Activated CD8-positive, alpha-beta T cell treated with anti-CD3 and anti-CD28 coated beads for 36 hours (primary cell): ENCODE measurements at regions not wholly inside any gene's neighbourhood (a gene's known extent, or its start where the extent isn't known, plus 50 kb on each side); places are given as distances from the start of the nearest gene placed in this dataset.

ENCODE experiments used
- ATAC-seq: fragments of 200-7000 bp; cut with Tn5 transposase; one replicate; pipeline ENCODE4 v1.10.0; 2021; ENCODE audit warnings: mild to moderate bottlenecking, moderate library complexity
- CTCF ChIA-PET: fragments of 350-600 bp; sonication (Branson Sonifier 250); formaldehyde crosslinking; loops from one replicate; lab custom pipeline; 2021; ENCODE audit warnings: antibody characterized with exemption; lab: Charles Lee
- POLR2A ChIA-PET: fragments of 350-600 bp; sonication (Branson Sonifier 250); formaldehyde crosslinking; loops from one replicate; lab custom pipeline; 2021; ENCODE audit warnings: antibody characterized with exemption; lab: Charles Lee
- DNase-seq: peaks from one replicate; pipeline ENCODE4 v3.0.0-alpha.2; 2020
- H3K27ac Mint-ChIP-seq: one replicate; pipeline ENCODE4 v1.8.0; 2021; ENCODE audit warnings: mild to moderate bottlenecking, mixed read lengths
- H3K27me3 Mint-ChIP-seq: one replicate; pipeline ENCODE4 v1.8.0; 2021; ENCODE audit warnings: mixed read lengths
- H3K36me3 Mint-ChIP-seq: one replicate; pipeline ENCODE4 v1.8.0; 2021; ENCODE audit warnings: low read depth, mixed read lengths
- H3K4me1 Mint-ChIP-seq: one replicate; pipeline ENCODE4 v1.8.0; 2021; ENCODE audit warnings: low read depth, mixed read lengths
- H3K4me3 Mint-ChIP-seq: one replicate; pipeline ENCODE4 v1.8.0; 2021; ENCODE audit warnings: mild to moderate bottlenecking, moderate library complexity, mixed read lengths
- H3K9me3 Mint-ChIP-seq: one replicate; pipeline ENCODE4 v1.8.0; 2021; ENCODE audit warnings: mixed read lengths
- intact Hi-C: fragments of 100-400 bp; cut with micrococcal nuclease; formaldehyde crosslinking; loops from one replicate; pipeline ENCODE4 v1.10.0; 2022
- TF ChIP-seq, protein P1 (sequence below): fragments of 200-600 bp; IDR thresholded peaks from one replicate; pipeline ENCODE4 v1.8.0; 2022; ENCODE audit warnings: antibody characterized with exemption, mild to moderate bottlenecking

DNA sequence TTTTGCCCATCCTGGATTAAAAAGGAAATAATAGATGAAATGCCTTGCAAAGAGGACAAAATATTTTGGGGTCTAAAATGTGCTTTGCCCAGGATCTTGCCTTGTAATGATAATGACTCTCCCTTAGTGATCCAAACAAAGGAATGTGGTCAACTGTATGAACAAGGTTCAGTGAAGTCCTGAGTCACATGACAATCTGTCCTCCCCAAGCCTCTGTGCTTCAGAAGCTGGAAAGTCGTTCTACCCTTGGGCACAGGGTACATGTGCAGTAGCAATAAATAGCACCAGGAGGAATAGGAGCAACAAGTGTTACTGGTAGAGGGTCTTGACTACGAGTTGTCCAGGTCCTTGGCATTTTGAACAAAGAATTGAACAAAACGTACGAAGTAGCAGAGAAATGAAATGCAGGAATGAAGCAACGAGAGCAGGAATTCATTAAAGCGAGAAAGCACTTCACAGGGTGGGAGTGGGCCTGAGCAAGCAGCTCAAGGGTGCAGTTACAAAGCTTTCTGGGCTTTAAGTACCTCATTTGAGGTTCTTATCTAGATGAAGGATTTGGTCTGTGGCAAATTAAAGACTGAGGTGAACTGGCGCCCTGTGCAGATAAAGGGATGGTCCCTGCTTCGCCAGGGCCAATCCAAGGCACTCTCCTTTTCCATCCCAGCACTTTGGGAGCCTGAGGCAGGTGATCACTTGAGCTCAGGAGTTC, 65.8 kb downstream of the RESF1 start:
- ChIA-PET CTCF (interaction anchor here (0.5 kb wide), 1 partner anchor 19 kb away, joined by 3 read pairs; no protein-coding TSS in a partner anchor), POLR2A (no interaction called here)
- H3K36me3 Mint-ChIP-seq: peaks cover 9% of the 10 kb centered on the region
- no peaks in the 10 kb centered on the region for H3K9me3 Mint-ChIP-seq
- no peak for ATAC-seq
- H3K27me3 Mint-ChIP-seq: no peaks in the 10 kb centered on the region
- TF ChIP-seq, protein P1, sequence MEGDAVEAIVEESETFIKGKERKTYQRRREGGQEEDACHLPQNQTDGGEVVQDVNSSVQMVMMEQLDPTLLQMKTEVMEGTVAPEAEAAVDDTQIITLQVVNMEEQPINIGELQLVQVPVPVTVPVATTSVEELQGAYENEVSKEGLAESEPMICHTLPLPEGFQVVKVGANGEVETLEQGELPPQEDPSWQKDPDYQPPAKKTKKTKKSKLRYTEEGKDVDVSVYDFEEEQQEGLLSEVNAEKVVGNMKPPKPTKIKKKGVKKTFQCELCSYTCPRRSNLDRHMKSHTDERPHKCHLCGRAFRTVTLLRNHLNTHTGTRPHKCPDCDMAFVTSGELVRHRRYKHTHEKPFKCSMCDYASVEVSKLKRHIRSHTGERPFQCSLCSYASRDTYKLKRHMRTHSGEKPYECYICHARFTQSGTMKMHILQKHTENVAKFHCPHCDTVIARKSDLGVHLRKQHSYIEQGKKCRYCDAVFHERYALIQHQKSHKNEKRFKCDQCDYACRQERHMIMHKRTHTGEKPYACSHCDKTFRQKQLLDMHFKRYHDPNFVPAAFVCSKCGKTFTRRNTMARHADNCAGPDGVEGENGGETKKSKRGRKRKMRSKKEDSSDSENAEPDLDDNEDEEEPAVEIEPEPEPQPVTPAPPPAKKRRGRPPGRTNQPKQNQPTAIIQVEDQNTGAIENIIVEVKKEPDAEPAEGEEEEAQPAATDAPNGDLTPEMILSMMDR: no peak
- intact Hi-C loops: no loop called here
- no peak overlapping the region for H3K4me3 Mint-ChIP-seq
- DNase-seq: no peak
- peak overlapping the region; percentile 88 for H3K27ac Mint-ChIP-seq
- peaks cover 33% of the 10 kb centered on the region for H3K4me1 Mint-ChIP-seq

DNA sequence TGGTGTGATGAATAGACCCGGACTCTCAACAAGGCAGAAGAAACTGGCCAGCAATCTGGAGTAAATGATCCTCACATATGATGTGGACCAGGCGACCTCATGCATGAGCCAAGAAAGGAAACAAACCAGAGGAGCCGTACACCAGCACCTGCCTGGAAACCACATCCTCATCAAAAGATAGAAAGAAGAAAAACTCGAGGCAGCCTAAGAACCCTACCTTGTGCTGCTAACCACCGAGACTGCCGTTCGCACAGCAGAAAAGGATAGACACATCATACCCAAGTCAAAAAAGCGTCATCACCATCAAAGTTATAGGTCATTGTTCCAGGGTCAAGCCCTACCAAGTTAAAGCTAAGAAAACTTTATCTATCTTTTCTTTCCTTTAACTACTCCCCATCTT, 66.7 kb downstream of the RESF1 start:
- H3K36me3 Mint-ChIP-seq: peaks cover 9% of the 10 kb centered on the region
- intact Hi-C loops: no loop called here
- peak; percentile 85 for DNase-seq
- peak overlapping the region; percentile 88 for H3K27ac Mint-ChIP-seq
- H3K4me3 Mint-ChIP-seq: peak overlapping the region; percentile 22
- ATAC-seq: peak; percentile 95
- ChIA-PET CTCF (interaction anchor here (1.2 to 1.3 kb wide), 3 partner anchors 11 to 373 kb away, joined by 3 to 4 read pairs (median 3); no protein-coding TSS in a partner anchor), POLR2A (no interaction called here)
- no peaks in the 10 kb centered on the region for H3K27me3 Mint-ChIP-seq
- peaks cover 31% of the 10 kb centered on the region for H3K4me1 Mint-ChIP-seq
- TF ChIP-seq, protein P1: no peak
- H3K9me3 Mint-ChIP-seq: no peaks in the 10 kb centered on the region

DNA sequence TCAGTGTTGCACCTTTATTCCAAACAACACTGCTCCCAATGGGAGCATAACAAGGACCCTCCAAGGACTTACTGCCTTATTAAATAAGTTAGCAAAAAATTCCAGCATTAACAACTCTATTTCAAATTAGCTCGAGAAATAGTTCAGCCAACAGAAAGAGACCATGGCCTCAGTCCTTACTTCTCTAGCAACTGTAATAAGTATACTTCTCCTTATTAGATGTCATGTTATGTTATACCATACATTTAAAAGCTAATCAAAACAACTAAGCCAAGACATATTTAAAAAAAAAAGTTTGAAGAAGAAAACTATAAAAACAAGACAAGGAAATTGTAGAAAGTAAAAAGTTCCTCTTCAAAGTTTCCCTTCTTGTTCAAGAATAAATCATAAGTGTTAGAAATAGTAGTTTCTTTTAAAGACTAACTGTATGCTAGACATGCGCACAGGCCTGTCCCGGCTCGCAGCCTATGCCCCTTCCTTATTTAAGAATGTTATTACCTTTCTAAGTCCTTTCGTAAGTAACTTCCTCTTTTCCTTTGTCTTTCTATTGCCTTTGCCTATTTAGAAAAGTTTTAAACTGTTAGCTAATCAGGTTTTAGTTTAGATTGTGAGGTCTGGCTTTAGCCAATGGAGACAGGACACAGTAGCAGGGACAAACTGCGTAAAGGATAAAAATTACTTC, 68.6 kb downstream of the RESF1 start:
- ChIA-PET CTCF (interaction anchor here (1.1 to 1.5 kb wide), 3 partner anchors 9 to 33 kb away, joined by 3 to 4 read pairs (median 4); no protein-coding TSS in a partner anchor), POLR2A (interaction anchor here (1.5 kb wide), 1 partner anchor 10 kb away, joined by 3 read pairs; no protein-coding TSS in a partner anchor)
- TF ChIP-seq, protein P1: no peak
- DNase-seq: no peak
- no peak for ATAC-seq
- peaks cover 25% of the 10 kb centered on the region for H3K4me1 Mint-ChIP-seq
- H3K36me3 Mint-ChIP-seq: peaks cover 4% of the 10 kb centered on the region
- no peaks in the 10 kb centered on the region for H3K9me3 Mint-ChIP-seq
- no peaks in the 10 kb centered on the region for H3K27me3 Mint-ChIP-seq
- no peak overlapping the region for H3K27ac Mint-ChIP-seq
- no peak overlapping the region for H3K4me3 Mint-ChIP-seq
- intact Hi-C loops: no loop called here

DNA sequence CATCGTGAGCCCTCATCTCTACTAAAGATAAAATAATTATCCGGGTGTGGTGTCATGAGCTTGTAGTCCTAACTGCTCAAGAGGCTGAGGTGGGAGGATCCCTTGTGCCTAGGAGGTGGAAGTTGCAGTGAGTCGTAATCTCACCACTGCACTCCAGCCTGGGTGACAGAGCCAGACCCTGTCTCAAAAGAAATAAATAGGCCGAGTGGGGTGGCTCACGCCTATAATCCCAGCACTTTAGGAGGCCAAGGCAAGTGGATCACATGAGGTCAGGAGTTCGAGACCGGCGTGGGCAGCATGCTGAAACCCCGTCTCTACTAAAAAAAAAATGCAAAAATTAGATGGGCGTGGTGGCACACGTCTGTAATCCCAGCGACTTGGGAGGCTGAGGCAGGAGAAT, 70.9 kb downstream of the RESF1 start:
- H3K9me3 Mint-ChIP-seq: no peaks in the 10 kb centered on the region
- ATAC-seq (no peak), DNase-seq (no peak)
- CTCF ChIA-PET: interaction anchor here (1.1 kb wide), 1 partner anchor 9 kb away, joined by 3 read pairs; no protein-coding TSS in a partner anchor
- no peak overlapping the region for H3K27ac Mint-ChIP-seq
- intact Hi-C loops: no loop called here
- peaks cover 21% of the 10 kb centered on the region for H3K4me1 Mint-ChIP-seq
- POLR2A ChIA-PET: interaction anchor here (0.6 kb wide), 2 partner anchors 70 to 77 kb away, joined by 3 read pairs; partner anchors contain the start of gene BICD1
- no peaks in the 10 kb centered on the region for H3K27me3 Mint-ChIP-seq
- TF ChIP-seq, protein P1: no peak
- no peak overlapping the region for H3K4me3 Mint-ChIP-seq
- H3K36me3 Mint-ChIP-seq: no peaks in the 10 kb centered on the region

DNA sequence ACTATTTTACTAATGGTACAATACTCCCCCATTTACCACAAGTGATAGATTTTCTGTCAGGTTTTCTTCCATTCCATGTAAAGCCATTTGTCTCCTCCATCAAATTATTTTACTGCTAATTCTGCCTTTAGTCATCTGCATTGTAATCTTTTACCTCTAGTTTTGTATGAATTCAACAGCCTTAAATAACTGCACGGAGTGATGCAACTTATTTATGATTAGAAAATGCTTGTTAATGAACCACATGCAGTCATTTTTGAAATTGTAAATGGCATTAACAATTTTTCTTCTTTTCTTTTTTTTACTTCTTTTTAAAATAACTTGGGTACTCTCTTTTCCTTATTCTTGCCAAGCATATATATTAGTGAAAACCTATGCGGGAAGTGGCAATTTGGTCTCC, 71.5 kb downstream of the RESF1 start:
- ATAC-seq (no peak), DNase-seq (no peak)
- H3K4me3 Mint-ChIP-seq: no peak overlapping the region
- no peaks in the 10 kb centered on the region for H3K27me3 Mint-ChIP-seq
- peaks cover 16% of the 10 kb centered on the region for H3K4me1 Mint-ChIP-seq
- ChIA-PET POLR2A (interaction anchor here (0.6 kb wide), 1 partner anchor 71 kb away, joined by 3 read pairs; no protein-coding TSS in a partner anchor), CTCF (interaction anchor here (1.1 kb wide), 1 partner anchor 8 kb away, joined by 3 read pairs; no protein-coding TSS in a partner anchor)
- TF ChIP-seq, protein P1: no peak
- no peaks in the 10 kb centered on the region for H3K9me3 Mint-ChIP-seq
- intact Hi-C loops: no loop called here
- no peaks in the 10 kb centered on the region for H3K36me3 Mint-ChIP-seq
- no peak overlapping the region for H3K27ac Mint-ChIP-seq
